ENCODE measurements at regions not wholly inside any gene's neighbourhood (a gene's known extent, or its start where the extent isn't known, plus 50 kb on each side); places are given as distances from the start of the nearest gene placed in this dataset.

DNA sequence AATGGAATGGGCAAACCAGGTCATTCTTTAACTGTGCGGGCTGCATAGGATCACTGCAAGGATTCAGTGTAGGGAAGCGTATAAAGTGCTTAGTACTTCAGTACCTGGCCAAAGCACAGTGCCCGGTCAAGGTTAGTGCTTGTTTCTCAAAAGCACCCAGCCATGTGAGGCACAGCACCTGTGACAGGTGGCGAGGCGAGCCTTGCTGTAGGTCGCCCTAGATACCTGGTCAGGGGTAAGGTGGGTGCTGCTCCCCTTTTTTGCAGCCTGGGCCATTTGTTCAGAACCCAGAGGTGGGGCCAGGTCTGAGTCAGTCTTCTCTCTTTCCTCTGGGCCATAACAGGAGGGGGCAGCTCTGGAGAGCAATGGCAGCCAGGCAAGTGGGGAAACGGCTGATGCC is 172.0 kb downstream of the IRF8 start:
- DNase-seq (ENCODE audit: low read depth, low spot score): no peak
- intact Hi-C loops (cut with micrococcal nuclease): loop anchor here (5.0 kb wide), 1 partner anchor 271 kb away; no protein-coding TSS in a partner anchor
- Histone ChIP-seq H3K36me3 (ENCODE audit: control insufficient read depth in 2 of 2, extremely low read depth in 1 of 2, insufficient read depth in 2 of 2, low read length in 2 of 2) (no peaks in the 10 kb centered on the region), H3K4me1 (ENCODE audit: control insufficient read depth, extremely low read depth, insufficient read depth, low read length) (peaks cover 9% of the 10 kb centered on the region), H3K79me2 (ENCODE audit: control insufficient read depth, insufficient read depth, low read length) (no peaks in the 10 kb centered on the region), H3K9me1 (replicated peaks; ENCODE audit: control insufficient read depth, extremely low read depth, insufficient read depth, low read length) (no peaks in the 10 kb centered on the region), H3K9me3 (replicated peaks; ENCODE audit: control insufficient read depth, insufficient read depth, low read length) (no peaks in the 10 kb centered on the region), H4K20me1 (replicated peaks; ENCODE audit: control insufficient read depth, extremely low read depth, insufficient read depth, low read length) (no peaks in the 10 kb centered on the region), H3K4me3 (replicated peaks in 1 of 3; ENCODE audit: insufficient read depth in 1 of 3, low read depth in 1 of 3, low read length in 3 of 3) (no peak overlapping the region), H2AFZ (ENCODE audit: low read depth, low read length) (no peak overlapping the region), H3K4me2 (ENCODE audit: insufficient read depth, low read length) (no peak overlapping the region), H3K27me3 (ENCODE audit: control insufficient read depth in 2 of 2, insufficient read depth in 2 of 2, low read length in 2 of 2) (peaks cover 0 to 2% of the 10 kb centered on the region in 2 experiments), H3K9ac (replicated peaks; ENCODE audit: extremely low read depth, insufficient read depth, low read length) (no peak overlapping the region), H3K27ac (ENCODE audit: insufficient read depth, low read depth, low read length) (no peak overlapping the region)
- POLR2A ChIA-PET: no interaction called here
- no peak for TF ChIP-seq POLR2AphosphoS5 (IDR thresholded peaks at IDR 0.05; ENCODE audit: insufficient read depth, low read depth, low read length)
- no peak for TF ChIP-seq EZH2 (IDR thresholded peaks at IDR 0.05; ENCODE audit: borderline replicate concordance, low read depth, low read length, severe bottlenecking)
- no peak for TF ChIP-seq GATA2 (IDR thresholded peaks at IDR 0.05; ENCODE audit: insufficient read depth, insufficient read length, low read depth, low read length)
- TF ChIP-seq FOS (IDR thresholded peaks at IDR 0.05; ENCODE audit: borderline replicate concordance, insufficient read depth, low read length): no peak
- no peak for TF ChIP-seq JUN (IDR thresholded peaks at IDR 0.05; ENCODE audit: borderline replicate concordance, insufficient read depth, insufficient read length, low read depth)
- TF ChIP-seq, protein P1, sequence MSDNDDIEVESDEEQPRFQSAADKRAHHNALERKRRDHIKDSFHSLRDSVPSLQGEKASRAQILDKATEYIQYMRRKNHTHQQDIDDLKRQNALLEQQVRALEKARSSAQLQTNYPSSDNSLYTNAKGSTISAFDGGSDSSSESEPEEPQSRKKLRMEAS (IDR thresholded peaks at IDR 0.05; ENCODE audit: insufficient read depth, insufficient read length): no peak
- no peak for TF ChIP-seq POLR2A (IDR thresholded peaks at IDR 0.05; ENCODE audit: low read depth, low read length)
- TF ChIP-seq MYC (IDR thresholded peaks at IDR 0.05; ENCODE audit: low read depth, low read length): no peak
- TF ChIP-seq, protein P2, sequence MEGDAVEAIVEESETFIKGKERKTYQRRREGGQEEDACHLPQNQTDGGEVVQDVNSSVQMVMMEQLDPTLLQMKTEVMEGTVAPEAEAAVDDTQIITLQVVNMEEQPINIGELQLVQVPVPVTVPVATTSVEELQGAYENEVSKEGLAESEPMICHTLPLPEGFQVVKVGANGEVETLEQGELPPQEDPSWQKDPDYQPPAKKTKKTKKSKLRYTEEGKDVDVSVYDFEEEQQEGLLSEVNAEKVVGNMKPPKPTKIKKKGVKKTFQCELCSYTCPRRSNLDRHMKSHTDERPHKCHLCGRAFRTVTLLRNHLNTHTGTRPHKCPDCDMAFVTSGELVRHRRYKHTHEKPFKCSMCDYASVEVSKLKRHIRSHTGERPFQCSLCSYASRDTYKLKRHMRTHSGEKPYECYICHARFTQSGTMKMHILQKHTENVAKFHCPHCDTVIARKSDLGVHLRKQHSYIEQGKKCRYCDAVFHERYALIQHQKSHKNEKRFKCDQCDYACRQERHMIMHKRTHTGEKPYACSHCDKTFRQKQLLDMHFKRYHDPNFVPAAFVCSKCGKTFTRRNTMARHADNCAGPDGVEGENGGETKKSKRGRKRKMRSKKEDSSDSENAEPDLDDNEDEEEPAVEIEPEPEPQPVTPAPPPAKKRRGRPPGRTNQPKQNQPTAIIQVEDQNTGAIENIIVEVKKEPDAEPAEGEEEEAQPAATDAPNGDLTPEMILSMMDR (IDR thresholded peaks at IDR 0.05; ENCODE audit: extremely low read depth in 1 of 2, insufficient read depth in 1 of 2, low read depth in 1 of 2, low read length in 2 of 2): no peak
- BruUV-seq (replicated peaks): no TSS peak
- dilution Hi-C loops (cut with MboI; ENCODE audit: extremely low pct_ligation_motif_present, low sequenced_read_pairs): no loop called here
- CTCF ChIA-PET: interaction anchor here (1.8 to 4.9 kb wide), 3 partner anchors 27 to 447 kb away, joined by 6 to 238 read pairs (median 32); no protein-coding TSS in a partner anchor
- FAIRE-seq: no peak

All from endothelial cell of umbilical vein (primary cell).